ENCODE measurements at regions not wholly inside any gene's neighbourhood (a gene's known extent, or its start where the extent isn't known, plus 50 kb on each side); places are given as distances from the start of the nearest gene placed in this dataset.

DNA sequence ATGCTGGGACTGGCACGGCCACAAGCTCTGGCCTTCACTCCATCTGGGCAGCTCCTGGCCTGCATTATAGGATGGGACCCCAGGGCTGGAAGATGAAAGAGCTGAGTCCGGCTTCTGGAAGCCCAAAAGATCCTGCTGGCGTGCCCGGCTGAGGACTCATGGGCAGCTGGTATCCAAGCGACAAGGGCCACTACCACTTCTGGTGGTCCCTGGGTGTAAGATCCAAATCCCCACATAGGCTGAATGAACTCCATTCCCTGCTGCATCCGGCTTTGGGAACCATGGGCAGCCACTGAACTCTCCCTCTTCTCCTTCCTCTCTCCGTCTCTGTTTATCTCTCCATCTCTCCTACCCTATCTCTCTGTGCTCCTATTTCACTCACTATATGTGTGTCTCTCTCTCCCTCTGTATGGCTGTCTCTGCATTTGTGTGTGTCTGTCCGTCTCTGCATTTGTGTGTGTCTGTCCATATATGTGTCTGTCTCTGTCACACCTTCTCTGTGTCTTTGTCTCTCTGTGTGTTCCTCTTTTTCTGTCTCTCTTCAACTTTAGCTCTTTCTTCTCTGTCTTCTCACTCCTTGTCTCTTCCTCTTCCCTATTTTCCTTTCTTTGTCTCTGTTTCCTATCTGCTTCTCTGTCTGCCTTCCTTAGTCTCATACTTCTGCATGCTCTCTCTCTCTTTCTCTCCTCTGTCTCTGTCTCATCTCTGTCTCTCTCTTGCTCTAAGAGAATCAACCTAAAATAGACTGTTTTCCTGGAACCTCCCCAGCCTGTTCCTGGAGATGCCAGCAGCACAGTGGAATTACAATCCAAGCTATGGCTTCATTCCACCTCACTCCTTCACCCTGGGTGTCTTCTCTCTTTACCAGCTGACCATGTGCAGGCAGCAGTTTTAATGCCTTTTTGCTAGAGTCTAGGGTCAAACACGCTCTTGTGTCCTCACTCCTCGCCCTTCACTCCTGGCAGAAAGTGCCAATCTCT, 60.4 kb upstream of the IRX6 start:
- intact Hi-C loops (cut with micrococcal nuclease; ENCODE audit: unreplicated experiment), result no loop called here
- TF ChIP-seq EZH2phosphoT487 (IDR thresholded peaks at IDR 0.05; ENCODE audit: borderline replicate concordance, low read depth, low read length), result no peak
- TF ChIP-seq, protein P1, sequence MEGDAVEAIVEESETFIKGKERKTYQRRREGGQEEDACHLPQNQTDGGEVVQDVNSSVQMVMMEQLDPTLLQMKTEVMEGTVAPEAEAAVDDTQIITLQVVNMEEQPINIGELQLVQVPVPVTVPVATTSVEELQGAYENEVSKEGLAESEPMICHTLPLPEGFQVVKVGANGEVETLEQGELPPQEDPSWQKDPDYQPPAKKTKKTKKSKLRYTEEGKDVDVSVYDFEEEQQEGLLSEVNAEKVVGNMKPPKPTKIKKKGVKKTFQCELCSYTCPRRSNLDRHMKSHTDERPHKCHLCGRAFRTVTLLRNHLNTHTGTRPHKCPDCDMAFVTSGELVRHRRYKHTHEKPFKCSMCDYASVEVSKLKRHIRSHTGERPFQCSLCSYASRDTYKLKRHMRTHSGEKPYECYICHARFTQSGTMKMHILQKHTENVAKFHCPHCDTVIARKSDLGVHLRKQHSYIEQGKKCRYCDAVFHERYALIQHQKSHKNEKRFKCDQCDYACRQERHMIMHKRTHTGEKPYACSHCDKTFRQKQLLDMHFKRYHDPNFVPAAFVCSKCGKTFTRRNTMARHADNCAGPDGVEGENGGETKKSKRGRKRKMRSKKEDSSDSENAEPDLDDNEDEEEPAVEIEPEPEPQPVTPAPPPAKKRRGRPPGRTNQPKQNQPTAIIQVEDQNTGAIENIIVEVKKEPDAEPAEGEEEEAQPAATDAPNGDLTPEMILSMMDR (conservative IDR thresholded peaks at IDR 0.05; ENCODE audit: low read length), result no peak
- POLR2A ChIA-PET, result interaction anchor here (1.0 kb wide), 1 partner anchor 21 kb away, joined by 4 read pairs; no protein-coding TSS in a partner anchor

DNA sequence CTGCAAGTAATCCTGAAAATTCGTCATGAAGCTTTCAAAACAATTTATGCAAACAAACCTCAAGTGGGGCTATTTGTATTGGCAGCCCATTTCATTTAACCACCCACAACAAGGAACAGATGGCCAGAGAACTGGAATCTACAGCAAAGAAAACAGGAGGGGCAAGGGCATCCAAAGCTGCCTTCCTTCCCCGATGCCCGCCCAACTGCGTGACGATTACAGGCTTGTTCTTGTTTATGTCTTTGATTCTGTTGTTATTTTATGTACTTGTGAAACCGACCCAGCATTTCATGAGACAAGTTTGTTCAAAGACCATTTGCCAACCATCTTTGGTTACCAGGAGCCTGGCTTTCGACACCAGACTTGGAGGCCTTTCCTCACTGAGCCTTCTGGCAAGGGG, 59.1 kb upstream of the IRX6 start:
- no peak overlapping the region for H3K4me3 ChIP-seq (ENCODE audit: low read depth, low read length, poor library complexity, severe bottlenecking)
- ChIA-PET POLR2A (no interaction called here), CTCF (ENCODE audit: unreplicated experiment) (no interaction called here)
- TF ChIP-seq, protein P1 (conservative IDR thresholded peaks at IDR 0.05; ENCODE audit: low read length), result no peak
- TF ChIP-seq EZH2phosphoT487 (IDR thresholded peaks at IDR 0.05; ENCODE audit: borderline replicate concordance, low read depth, low read length), result no peak
- H4K20me1 ChIP-seq (ENCODE audit: insufficient read depth, low read length), result no peaks in the 10 kb centered on the region
- no peak overlapping the region for H3K27ac ChIP-seq (ENCODE audit: low read depth, low read length, poor library complexity, severe bottlenecking)
- no peak overlapping the region for H2AFZ ChIP-seq (ENCODE audit: low read length)
- H3K36me3 ChIP-seq (ENCODE audit: insufficient read depth, low read length), result no peaks in the 10 kb centered on the region
- no peak overlapping the region for H3K4me2 ChIP-seq (ENCODE audit: low read length)
- no peak for DNase-seq (ENCODE audit: low spot score)
- H3K9me3 ChIP-seq (ENCODE audit: low read length), result no peaks in the 10 kb centered on the region
- no TSS peak for BruUV-seq (replicated peaks)
- H3K9me2 ChIP-seq (ENCODE audit: insufficient read depth, low read length), result no peaks in the 10 kb centered on the region
- intact Hi-C loops (cut with micrococcal nuclease; ENCODE audit: unreplicated experiment), result no loop called here
- no peaks in the 10 kb centered on the region for H3K79me2 ChIP-seq (ENCODE audit: insufficient read depth, low read depth, low read length)
- no peaks in the 10 kb centered on the region for H3K4me1 ChIP-seq (ENCODE audit: insufficient read depth, low read length, poor library complexity, severe bottlenecking)

More for the DNA sequence above, 60.4 kb upstream of the IRX6 start:
- CTCF ChIA-PET (ENCODE audit: unreplicated experiment), result no interaction called here
- Histone ChIP-seq H3K4me3 (ENCODE audit: low read depth, low read length, poor library complexity, severe bottlenecking) (no peak overlapping the region), H2AFZ (ENCODE audit: low read length) (no peak overlapping the region), H3K9me3 (ENCODE audit: low read length) (no peaks in the 10 kb centered on the region), H3K36me3 (ENCODE audit: insufficient read depth, low read length) (no peaks in the 10 kb centered on the region), H3K4me2 (ENCODE audit: low read length) (no peak overlapping the region), H4K20me1 (ENCODE audit: insufficient read depth, low read length) (no peaks in the 10 kb centered on the region), H3K4me1 (ENCODE audit: insufficient read depth, low read length, poor library complexity, severe bottlenecking) (no peaks in the 10 kb centered on the region), H3K79me2 (ENCODE audit: insufficient read depth, low read depth, low read length) (no peaks in the 10 kb centered on the region), H3K27ac (ENCODE audit: low read depth, low read length, poor library complexity, severe bottlenecking) (no peak overlapping the region), H3K9me2 (ENCODE audit: insufficient read depth, low read length) (no peaks in the 10 kb centered on the region)
- no TSS peak for BruUV-seq (replicated peaks)
- no peak for DNase-seq (ENCODE audit: low spot score)

DNA sequence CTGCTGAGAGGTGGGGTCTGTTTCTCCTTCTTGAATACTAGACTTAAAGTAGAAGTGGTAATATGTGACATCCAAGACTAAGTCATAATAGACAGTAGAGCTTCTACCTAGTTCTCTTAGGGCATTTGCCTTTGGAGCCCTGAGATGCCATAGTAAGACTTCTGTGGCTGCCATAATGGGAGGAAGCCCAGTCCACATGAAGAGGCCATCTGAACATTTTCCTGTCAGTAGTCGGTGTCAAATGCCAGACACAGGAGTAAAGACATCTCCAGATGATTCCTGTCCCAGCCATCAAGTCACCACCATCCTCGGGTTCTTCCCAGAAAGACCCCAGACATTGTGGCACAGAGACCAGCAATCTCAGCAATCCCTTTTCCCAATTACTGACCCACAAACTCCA, 58.1 kb upstream of the IRX6 start:
- H3K4me1 ChIP-seq (ENCODE audit: insufficient read depth, low read length, poor library complexity, severe bottlenecking), result no peaks in the 10 kb centered on the region
- CTCF ChIA-PET (ENCODE audit: unreplicated experiment), result no interaction called here
- no peaks in the 10 kb centered on the region for H4K20me1 ChIP-seq (ENCODE audit: insufficient read depth, low read length)
- no peaks in the 10 kb centered on the region for H3K79me2 ChIP-seq (ENCODE audit: insufficient read depth, low read depth, low read length)
- no peaks in the 10 kb centered on the region for H3K9me3 ChIP-seq (ENCODE audit: low read length)
- POLR2A ChIA-PET, result interaction anchor here (1.1 kb wide), 1 partner anchor 14 kb away, joined by 3 read pairs; no protein-coding TSS in a partner anchor
- no peak overlapping the region for H3K4me2 ChIP-seq (ENCODE audit: low read length)
- H3K9me2 ChIP-seq (ENCODE audit: insufficient read depth, low read length), result no peaks in the 10 kb centered on the region
- intact Hi-C loops (cut with micrococcal nuclease; ENCODE audit: unreplicated experiment), result no loop called here
- no peak overlapping the region for H3K4me3 ChIP-seq (ENCODE audit: low read depth, low read length, poor library complexity, severe bottlenecking)
- H2AFZ ChIP-seq (ENCODE audit: low read length), result no peak overlapping the region
- no peak for DNase-seq (ENCODE audit: low spot score)
- no peak overlapping the region for H3K27ac ChIP-seq (ENCODE audit: low read depth, low read length, poor library complexity, severe bottlenecking)
- no peaks in the 10 kb centered on the region for H3K36me3 ChIP-seq (ENCODE audit: insufficient read depth, low read length)
- TF ChIP-seq, protein P1 (conservative IDR thresholded peaks at IDR 0.05; ENCODE audit: low read length), result no peak
- TF ChIP-seq EZH2phosphoT487 (IDR thresholded peaks at IDR 0.05; ENCODE audit: borderline replicate concordance, low read depth, low read length), result no peak
- BruUV-seq (replicated peaks), result no TSS peak
